Natural killer cell (primary cell): ENCODE measurements at regions not wholly inside any gene's neighbourhood (a gene's known extent, or its start where the extent isn't known, plus 50 kb on each side); places are given as distances from the start of the nearest gene placed in this dataset.

Experiments
- ATAC-seq, 3 donors: fragments of 150-1000 bp in 2 of 3; fragments of 200-7000 bp in 1 of 3; cut with Tn5 transposase; 1 replicate in 1 of 3; 2 replicates in 2 of 3; pipeline ENCODE4 v1.10.0; 2021; ENCODE audit warnings: mild to moderate bottlenecking in 2 of 3, moderate library complexity in 2 of 3
- DNase-seq, 2 donors: peaks; one replicate each; pipeline versions ENCODE4 v3.0.0 to v3.0.0-alpha.2; 2013 to 2021; ENCODE audit warnings: mixed read lengths in 1 of 2
- H3K27ac ChIP-seq: one replicate; pipeline ENCODE4 v1.5.1; 2013; ENCODE audit warnings: mild to moderate bottlenecking, low read length
- H3K27me3 ChIP-seq: one replicate; pipeline ENCODE4 v1.6.1; 2013; ENCODE audit warnings: low read length; ENCODE audit not compliant: control insufficient read depth, insufficient read depth
- H3K36me3 ChIP-seq: one replicate; pipeline ENCODE4 v1.6.1; 2013; ENCODE audit warnings: low read length; ENCODE audit not compliant: control insufficient read depth, insufficient read depth
- H3K4me1 ChIP-seq: one replicate; pipeline ENCODE4 v1.6.1; 2013; ENCODE audit warnings: low read length; ENCODE audit not compliant: control insufficient read depth, insufficient read depth
- H3K4me3 ChIP-seq: one replicate; pipeline ENCODE4 v1.5.1; 2013; ENCODE audit warnings: low read length
- H3K9me3 ChIP-seq: one replicate; pipeline ENCODE4 v1.6.1; 2013; ENCODE audit warnings: low read length; ENCODE audit not compliant: control insufficient read depth, insufficient read depth
- H3K27ac Mint-ChIP-seq, 2 donors: one replicate each; pipeline ENCODE4 v1.8.0; 2022; ENCODE audit warnings: mild to moderate bottlenecking in 2 of 2, mixed read lengths in 2 of 2, moderate library complexity in 1 of 2
- H3K27me3 Mint-ChIP-seq, 2 donors: one replicate each; pipeline ENCODE4 v1.8.0; 2022; ENCODE audit warnings: low read depth in 2 of 2, mixed read lengths in 2 of 2
- H3K36me3 Mint-ChIP-seq: one replicate; pipeline ENCODE4 v1.8.0; 2022; ENCODE audit warnings: mixed read lengths
- H3K4me1 Mint-ChIP-seq, 2 donors: one replicate each; pipeline ENCODE4 v1.8.0; 2022; ENCODE audit warnings: mixed read lengths in 2 of 2
- H3K4me3 Mint-ChIP-seq: one replicate; pipeline ENCODE4 v1.8.0; 2022; ENCODE audit warnings: mild to moderate bottlenecking, moderate library complexity, mixed read lengths
- H3K9me3 Mint-ChIP-seq, 2 donors: one replicate each; pipeline ENCODE4 v1.8.0; 2022; ENCODE audit warnings: mixed read lengths in 2 of 2
- WGBS: methylation state at CpG from one replicate; pipeline ENCODE4 v1.1.7; 2013; ENCODE audit warnings: missing lambda C conversion rate; ENCODE audit not compliant: insufficient coverage; 5-methylcytosine and 5-hydroxymethylcytosine counted together
- intact Hi-C: fragments of 100-400 bp; cut with micrococcal nuclease; formaldehyde crosslinking; loops from one replicate; pipeline ENCODE4 v1.14.2; 2022
- TF ChIP-seq, protein P1 (sequence below): fragments of 200-600 bp; IDR thresholded peaks from one replicate; pipeline ENCODE4 v1.8.0; 2022; ENCODE audit warnings: antibody characterized with exemption

DNA sequence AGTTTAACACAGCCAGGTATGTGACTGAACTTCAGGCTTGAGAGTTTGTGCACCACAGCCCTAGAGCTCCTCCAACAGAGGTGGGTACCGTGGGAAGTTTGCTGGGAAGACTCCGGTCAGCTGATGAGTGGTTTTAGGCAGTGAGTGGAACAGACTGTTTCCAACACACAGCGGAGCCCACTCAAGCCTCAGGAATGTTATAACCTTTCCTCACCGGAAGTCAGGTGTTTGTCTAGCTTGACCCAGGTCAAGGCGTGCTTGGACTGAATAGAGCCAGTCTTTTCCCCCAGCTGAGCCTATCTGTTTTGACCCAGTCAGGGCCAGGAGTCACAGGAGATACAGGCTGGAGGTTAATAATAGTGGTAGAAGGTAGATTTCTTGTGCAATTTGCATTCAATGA is 138.4 kb upstream of the PARP11 start:
- TF ChIP-seq, protein P1, sequence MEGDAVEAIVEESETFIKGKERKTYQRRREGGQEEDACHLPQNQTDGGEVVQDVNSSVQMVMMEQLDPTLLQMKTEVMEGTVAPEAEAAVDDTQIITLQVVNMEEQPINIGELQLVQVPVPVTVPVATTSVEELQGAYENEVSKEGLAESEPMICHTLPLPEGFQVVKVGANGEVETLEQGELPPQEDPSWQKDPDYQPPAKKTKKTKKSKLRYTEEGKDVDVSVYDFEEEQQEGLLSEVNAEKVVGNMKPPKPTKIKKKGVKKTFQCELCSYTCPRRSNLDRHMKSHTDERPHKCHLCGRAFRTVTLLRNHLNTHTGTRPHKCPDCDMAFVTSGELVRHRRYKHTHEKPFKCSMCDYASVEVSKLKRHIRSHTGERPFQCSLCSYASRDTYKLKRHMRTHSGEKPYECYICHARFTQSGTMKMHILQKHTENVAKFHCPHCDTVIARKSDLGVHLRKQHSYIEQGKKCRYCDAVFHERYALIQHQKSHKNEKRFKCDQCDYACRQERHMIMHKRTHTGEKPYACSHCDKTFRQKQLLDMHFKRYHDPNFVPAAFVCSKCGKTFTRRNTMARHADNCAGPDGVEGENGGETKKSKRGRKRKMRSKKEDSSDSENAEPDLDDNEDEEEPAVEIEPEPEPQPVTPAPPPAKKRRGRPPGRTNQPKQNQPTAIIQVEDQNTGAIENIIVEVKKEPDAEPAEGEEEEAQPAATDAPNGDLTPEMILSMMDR = no peak
- 98% methylated on average over 5 of the region's 5 CpGs for WGBS

DNA sequence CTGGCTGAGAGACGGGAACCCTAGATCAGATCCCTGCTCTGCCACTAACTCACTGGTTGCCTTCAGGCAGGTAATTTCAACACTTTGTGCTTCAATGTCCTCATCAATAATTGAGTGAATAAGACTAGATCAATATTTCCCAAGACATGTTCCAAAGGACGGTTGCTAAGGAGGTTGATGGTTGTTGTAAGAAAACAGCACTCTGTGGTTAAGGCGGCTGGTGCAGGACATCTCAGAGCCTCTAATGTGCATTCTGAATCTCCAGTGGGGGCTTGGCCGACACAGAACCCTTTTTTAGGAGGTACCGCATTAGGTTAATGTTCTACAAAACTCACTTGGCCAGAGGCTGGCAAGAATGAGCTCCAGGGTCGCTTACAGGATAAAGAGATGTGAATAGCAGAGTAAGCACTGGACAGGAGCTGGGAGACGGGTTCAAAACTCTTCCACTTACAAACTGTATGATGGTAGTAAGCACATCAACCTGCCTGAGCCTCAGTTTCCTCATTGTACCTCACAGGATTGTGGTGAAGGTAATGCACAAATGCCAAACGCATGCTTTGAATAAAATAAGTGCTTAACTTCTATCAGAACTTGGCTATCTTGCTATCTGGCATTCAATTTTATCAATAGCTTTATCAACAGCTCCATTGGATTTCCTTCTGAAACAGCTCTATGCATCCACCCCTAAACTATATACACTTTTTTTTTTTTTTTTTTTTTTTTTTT is 136.9 kb upstream of the PARP11 start:
- H3K27me3 Mint-ChIP-seq = peaks cover 0 to 7% of the 10 kb centered on the region in 2 donors
- intact Hi-C loops = no loop called here
- WGBS = 89% methylated on average over 6 of the region's 8 CpGs

More for the DNA sequence above, 138.4 kb upstream of the PARP11 start:
- no peaks in the 10 kb centered on the region for H3K4me1 ChIP-seq
- Mint-ChIP-seq H3K4me1 (no peaks in the 10 kb centered on the region), H3K27me3 (peaks cover 0 to 7% of the 10 kb centered on the region in 2 donors), H3K36me3 (no peaks in the 10 kb centered on the region), H3K27ac (no peak overlapping the region), H3K9me3 (no peaks in the 10 kb centered on the region), H3K4me3 (no peak overlapping the region)
- DNase-seq = no peak
- H3K4me3 ChIP-seq = no peak overlapping the region
- no peaks in the 10 kb centered on the region for H3K27me3 ChIP-seq
- ATAC-seq = no peak
- H3K9me3 ChIP-seq = no peaks in the 10 kb centered on the region
- H3K27ac ChIP-seq = no peak overlapping the region
- no peaks in the 10 kb centered on the region for H3K36me3 ChIP-seq
- intact Hi-C loops = no loop called here

DNA sequence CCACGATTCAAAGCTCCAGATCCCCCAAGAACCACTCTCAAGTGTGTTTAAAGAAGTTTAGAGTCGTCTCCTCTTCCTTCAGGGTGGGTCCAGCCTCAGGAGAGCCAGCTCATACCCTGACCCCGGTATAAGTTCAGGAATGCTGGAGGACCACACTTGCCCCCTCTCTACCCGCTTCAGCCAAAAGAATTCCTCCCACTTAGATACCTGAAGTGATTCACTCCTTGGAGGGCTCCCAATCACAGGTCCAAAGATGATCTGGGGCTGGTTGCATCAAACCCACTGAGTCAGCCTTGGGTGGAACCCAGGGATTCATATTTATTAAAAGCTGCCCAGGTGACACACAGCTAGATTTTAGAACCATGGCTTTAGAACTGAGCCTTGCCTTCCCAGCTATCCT is 133.5 kb upstream of the PARP11 start:
- Mint-ChIP-seq H3K4me1 (no peaks in the 10 kb centered on the region), H3K36me3 (no peaks in the 10 kb centered on the region), H3K9me3 (no peaks in the 10 kb centered on the region), H3K27ac (no peak overlapping the region), H3K27me3 (peaks cover 3 to 14% of the 10 kb centered on the region in 2 donors), H3K4me3 (no peak overlapping the region)
- 79% methylated on average over 3 of the region's 4 CpGs for WGBS
- no peak for DNase-seq
- TF ChIP-seq, protein P1 = no peak
- Histone ChIP-seq H3K27ac (no peak overlapping the region), H3K9me3 (no peaks in the 10 kb centered on the region), H3K27me3 (no peaks in the 10 kb centered on the region), H3K4me1 (no peaks in the 10 kb centered on the region), H3K4me3 (no peak overlapping the region), H3K36me3 (no peaks in the 10 kb centered on the region)
- no peak for ATAC-seq
- intact Hi-C loops = no loop called here

More for the DNA sequence above, 136.9 kb upstream of the PARP11 start:
- H3K27me3 ChIP-seq = no peaks in the 10 kb centered on the region
- H3K4me1 ChIP-seq = no peaks in the 10 kb centered on the region
- no peaks in the 10 kb centered on the region for H3K4me1 Mint-ChIP-seq
- ATAC-seq (no peak), DNase-seq (no peak)
- H3K4me3 Mint-ChIP-seq = no peak overlapping the region
- no peak overlapping the region for H3K27ac Mint-ChIP-seq
- H3K27ac ChIP-seq = no peak overlapping the region
- no peak overlapping the region for H3K4me3 ChIP-seq
- no peaks in the 10 kb centered on the region for H3K9me3 ChIP-seq
- H3K9me3 Mint-ChIP-seq = no peaks in the 10 kb centered on the region
- no peaks in the 10 kb centered on the region for H3K36me3 Mint-ChIP-seq
- TF ChIP-seq, protein P1 = no peak
- H3K36me3 ChIP-seq = no peaks in the 10 kb centered on the region
